HG03103 (cell line): ENCODE measurements at regions not wholly inside any gene's neighbourhood (a gene's known extent, or its start where the extent isn't known, plus 50 kb on each side); places are given as distances from the start of the nearest gene placed in this dataset.

Experiments used
- ATAC-seq: cut with Tn5 transposase; IDR thresholded peaks from one replicate; pipeline ENCODE4 v1.9.1; 2021; ENCODE audit warnings: low read depth; ENCODE audit not compliant: unreplicated experiment

DNA sequence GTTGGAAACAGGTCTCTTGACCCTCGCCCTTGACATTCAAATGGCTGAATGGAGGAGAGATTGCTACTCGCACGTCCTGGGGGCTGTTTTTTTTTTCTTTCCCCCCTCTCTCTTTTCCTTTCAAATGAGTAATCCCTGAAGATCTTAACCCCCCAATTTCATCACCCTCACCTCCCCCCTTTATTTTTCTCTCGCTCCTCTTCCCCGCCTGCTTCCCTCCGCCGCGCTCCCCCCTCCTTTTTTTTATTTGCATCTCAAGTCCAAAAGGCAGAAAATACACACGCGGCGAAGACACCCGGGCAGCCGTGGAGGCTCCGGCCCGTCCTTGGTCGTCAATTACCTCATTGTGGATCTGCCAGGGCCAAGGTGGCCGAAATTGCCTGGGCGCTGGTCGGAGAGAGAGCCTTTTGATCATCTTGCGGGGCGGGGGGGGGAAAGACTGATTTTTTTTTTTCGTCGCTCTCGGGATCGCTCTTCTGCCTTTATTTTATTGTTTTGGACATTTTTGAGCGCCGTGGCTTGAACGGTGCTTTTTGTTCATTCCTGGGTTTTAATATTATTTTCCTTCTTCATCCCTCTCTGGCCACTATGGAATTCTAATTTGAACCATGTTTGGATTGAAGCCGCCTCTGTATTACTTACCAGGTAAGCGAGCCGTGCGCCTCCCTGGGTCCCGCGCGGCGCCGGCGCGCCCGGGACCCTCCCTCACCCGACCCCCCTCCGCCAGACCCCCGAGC, 57.2 kb upstream of the GSE1 start:
- no peak for ATAC-seq

DNA sequence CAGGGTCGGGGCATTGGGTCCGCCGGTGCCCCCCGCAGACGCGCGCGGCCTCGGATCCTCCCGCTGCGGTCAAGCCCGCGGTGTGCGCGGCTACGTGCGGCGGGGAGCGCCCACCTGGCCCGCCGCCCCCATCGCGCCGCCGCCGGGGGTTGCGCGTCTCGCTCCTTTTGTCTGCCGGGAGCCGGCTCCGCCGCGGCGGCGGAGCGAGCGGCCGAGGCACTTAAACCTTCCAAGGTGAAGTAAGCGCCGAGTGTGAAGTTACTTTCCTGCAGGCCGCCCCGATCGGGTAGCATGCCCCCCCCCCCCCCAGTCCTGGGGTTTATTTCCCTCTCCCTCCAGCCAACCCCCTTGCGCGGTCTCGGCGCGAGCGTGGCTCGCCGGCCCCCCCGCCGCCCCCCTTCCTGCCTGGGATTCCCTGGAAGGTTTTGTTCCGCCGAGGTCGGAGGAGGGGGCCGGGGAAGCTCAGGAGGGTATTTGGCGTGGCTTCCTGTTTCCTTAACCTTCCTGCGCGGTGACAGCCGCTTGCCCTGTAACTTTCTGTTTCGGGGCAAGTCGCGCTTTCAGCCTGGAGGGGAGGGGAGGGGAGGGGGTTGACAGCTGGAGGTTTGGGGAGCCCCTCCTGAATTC, 56.6 kb upstream of the GSE1 start:
- no peak for ATAC-seq

DNA sequence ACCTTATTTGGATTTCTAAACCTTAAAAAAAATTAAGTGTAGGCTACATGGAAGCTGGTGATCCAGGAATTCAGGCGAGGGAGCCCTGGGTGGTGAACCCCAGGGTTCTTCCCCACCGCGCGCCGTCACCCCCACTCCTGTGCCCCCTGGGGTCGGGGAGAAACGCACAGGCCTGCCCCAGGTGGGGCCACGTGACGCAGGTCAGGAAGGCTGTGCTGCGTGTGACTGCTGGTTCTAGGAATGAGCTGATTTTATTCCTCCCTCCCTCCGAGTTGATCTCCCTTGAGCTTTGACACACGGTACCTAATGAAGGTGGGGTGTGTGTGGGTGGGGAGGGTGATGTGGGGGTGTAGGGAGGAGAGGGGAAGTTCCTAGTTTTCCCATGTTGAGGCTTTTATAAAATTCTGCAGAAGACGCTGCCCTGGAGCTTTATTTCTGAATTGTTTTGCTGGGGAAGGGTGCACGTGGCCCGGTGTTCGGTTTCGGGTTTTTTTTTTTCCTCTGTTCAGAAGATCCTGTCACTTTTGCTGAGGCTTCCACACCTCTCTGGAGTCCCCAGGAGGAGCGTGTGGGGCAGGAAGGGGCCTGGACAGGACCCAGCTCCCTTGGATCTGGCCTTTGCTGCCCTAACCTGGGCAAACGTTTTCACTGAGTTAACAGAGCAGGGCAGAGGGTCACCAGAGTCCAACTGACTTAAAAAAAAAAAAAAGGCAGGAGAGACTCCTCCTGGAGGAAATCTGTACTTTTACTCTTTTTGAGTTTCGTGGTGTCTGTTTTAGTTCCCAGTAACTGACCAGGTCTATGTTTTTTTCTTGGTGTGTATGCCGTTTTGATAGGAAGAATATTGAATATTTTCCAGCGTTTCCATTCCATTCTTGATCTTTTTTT, 55.8 kb upstream of the GSE1 start:
- no peak for ATAC-seq

DNA sequence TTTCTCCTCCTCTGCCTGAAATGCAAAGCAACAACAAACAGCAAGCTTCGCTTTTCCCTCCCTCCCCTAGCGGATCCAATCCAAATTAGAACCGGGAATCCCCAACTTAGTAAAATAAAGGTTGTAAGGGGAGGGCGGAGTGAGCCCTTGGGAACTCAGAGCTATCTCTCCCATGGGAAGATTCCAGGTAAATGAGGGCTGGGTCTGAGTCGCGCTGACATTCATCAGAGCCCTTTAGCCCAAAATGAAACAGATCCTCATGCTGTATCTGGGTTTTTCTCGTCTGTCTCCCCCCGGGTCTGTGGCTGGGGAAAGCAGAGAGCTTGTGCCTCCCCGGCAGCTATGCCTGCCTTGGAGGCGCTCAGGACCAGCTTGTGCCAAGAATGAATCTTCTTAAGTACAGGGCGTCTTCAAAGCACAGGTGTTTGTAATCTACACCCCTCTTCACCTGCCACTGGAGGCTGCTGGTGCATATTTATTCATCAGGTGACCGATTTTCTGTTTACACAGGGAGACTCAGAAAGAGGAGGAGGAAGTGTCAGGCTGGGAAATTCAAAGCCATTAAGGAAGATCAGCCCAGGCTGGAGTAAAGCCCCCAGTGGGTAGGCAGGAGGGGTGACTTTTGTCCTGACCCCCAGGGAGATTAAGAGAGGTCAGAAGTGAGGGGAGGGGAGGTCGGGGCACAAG, 55.0 kb upstream of the GSE1 start:
- ATAC-seq: no peak

DNA sequence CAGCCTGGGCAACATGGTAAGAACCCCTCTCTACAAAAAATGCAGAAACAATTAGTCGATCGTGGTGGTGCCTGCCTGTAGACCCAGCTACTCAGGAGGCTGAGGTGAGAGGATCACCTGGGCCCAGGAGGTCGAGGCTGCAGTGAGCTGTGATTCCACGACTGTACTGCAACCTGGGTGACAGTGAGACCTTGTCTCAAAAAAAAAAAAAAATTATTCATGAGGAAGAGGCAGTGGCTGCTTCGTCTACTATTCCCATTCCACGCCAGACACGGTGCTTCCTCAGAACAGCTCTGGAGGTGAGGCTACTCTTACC, 52.2 kb upstream of the GSE1 start:
- ATAC-seq: no peak

DNA sequence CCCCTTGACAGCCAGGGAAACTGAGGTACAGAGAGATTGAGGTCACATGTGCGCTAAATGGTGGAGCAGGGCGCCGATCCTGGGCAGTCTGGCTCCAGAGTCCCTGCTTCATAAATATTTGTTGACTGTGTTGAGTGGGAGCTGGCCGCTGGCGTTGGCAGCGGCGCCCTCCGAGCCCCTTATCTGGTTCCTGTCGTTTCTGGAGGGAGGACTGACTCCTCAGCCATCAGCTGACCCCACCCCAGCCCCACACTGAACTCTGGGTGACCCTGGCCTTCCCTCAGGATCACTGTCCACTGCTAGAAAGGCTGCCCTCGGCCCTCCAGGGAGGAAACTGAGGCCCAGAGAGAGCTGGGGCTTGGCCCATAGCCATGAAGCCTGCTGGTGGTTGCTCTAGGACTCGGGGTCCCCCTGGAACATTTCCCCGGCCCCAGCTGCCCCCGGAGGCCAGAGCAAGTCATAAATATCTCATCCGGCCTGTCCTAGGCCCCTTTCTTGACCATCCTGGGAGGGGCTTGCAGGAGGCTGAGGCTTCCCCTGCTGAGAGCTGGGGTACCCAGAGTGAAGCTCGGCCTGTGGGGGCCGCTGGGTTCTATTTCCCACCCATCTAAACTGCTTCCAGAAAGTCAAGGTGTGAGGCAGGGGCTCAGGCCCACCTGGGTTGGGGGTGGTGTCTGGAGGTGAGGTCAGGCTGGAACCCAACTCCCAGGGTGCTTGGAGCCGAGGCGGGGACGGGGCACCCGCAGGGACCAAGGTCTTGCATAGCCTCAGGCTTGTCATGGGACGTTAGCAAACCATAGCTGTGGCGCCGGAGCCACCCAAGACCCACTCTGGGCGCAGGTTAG, 51.7 kb upstream of the GSE1 start:
- ATAC-seq: no peak

DNA sequence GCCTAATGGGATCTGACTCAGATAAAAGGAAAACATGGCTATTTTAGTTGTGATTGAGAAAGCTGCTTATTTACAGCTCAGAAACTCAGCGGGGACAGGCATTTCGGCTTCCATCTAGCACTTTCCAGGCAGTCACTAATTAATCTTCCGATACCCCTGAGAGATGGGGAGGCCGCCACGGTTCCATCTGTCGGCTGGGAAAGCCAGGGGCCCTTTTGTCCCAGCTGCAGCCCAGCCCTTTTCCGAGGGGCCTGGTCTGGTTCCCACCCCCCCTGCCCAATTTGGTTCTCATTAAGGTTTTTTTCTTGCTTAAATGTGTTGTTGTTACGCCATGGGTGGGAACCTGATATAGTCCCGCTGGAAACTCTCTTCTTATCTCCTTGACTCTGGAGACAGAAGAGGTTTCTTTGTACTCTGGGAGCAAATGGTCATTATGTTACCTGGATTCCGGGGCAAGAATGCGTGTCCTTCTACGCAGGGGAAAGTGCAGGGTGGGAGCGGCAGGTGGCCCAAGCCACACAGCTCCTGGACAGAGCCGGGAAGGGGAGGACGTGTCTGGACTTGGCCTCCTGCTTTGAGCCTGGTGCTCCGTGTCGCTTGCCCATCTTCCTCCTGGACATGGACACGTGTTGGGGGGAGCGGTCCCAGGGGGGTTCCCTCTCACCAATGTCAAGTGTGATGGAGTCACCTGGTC, 50.9 kb upstream of the GSE1 start:
- no peak for ATAC-seq

DNA sequence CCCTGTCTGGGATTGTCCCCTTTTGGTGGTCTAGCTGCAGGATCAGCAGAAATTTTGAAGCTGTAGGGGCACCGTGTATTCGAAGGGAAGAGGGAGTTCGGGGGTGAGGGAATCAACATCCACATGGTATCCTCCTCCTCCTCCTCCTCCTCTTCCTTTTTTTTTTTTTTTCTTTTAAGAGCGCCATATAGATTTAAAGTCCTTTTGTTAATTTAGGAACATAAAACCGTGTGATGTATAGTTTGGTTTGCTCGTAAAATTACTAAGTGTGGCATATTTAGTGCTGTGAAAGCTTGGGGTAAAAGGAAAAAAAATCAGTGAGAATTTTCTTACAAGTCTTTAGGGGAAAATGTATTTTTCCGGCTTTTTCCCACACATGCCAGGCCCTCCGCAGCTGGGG, 50.1 kb upstream of the GSE1 start:
- no peak for ATAC-seq
